ENCODE measurements at regions not wholly inside any gene's neighbourhood (a gene's known extent, or its start where the extent isn't known, plus 50 kb on each side); places are given as distances from the start of the nearest gene placed in this dataset.
"Not testable (repeated sequence)": the region's sequence is repeated elsewhere in the genome, so short reads cannot be mapped to it uniquely, and the experiment has no call there.

DNA sequence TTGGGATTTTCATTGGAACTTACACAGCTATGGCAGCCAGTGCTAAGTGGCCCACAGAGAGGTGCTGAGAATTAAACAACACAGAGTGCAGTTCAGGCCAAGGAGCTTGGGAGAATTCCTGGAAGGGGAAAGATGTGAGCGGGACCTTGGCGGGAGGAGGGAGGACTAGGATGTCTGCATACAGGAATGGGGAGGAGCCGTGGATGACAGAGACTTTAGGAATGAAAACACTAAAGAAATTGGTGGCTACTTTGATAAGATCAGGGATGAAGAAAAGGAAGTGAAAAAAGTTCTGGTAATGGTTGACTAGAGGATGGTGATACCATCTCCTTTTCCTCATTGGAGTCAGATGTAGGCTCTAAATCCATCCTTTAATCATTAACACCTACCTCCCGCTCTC lies 234.2 kb upstream of the FZD8 start:
- intact Hi-C loops (cut with DNase I) = no loop called here
- WGBS, 2 donors = 44 to 66% methylated on average over 4 of the region's 4 CpGs
- no peaks in the 10 kb centered on the region for H3K27me3 ChIP-seq

GRCh38 chr10:35875016-35875676 lies 233.1 kb upstream of the FZD8 start:
- TF ChIP-seq POLR2AphosphoS5 (IDR thresholded peaks at IDR 0.05) (peak in 3 of 4 donors; percentile 25 to 68 (median 63)), EP300 (IDR thresholded peaks at IDR 0.05) (no peak)

More for the DNA sequence above, 234.2 kb upstream of the FZD8 start:
- no peak for DNase-seq
- Histone ChIP-seq H3K4me1 (peaks cover 0 to 22% (median 18%) of the 10 kb centered on the region in 4 donors), H3K4me3 (no peak overlapping the region), H3K27ac (peak overlapping the region in 2 of 4 donors; percentile 54 to 71), H3K36me3 (no peaks in the 10 kb centered on the region), H3K9me3 (no peaks in the 10 kb centered on the region)
- TF ChIP-seq, protein P1, sequence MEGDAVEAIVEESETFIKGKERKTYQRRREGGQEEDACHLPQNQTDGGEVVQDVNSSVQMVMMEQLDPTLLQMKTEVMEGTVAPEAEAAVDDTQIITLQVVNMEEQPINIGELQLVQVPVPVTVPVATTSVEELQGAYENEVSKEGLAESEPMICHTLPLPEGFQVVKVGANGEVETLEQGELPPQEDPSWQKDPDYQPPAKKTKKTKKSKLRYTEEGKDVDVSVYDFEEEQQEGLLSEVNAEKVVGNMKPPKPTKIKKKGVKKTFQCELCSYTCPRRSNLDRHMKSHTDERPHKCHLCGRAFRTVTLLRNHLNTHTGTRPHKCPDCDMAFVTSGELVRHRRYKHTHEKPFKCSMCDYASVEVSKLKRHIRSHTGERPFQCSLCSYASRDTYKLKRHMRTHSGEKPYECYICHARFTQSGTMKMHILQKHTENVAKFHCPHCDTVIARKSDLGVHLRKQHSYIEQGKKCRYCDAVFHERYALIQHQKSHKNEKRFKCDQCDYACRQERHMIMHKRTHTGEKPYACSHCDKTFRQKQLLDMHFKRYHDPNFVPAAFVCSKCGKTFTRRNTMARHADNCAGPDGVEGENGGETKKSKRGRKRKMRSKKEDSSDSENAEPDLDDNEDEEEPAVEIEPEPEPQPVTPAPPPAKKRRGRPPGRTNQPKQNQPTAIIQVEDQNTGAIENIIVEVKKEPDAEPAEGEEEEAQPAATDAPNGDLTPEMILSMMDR (IDR thresholded peaks at IDR 0.05) = no peak
- no peak for TF ChIP-seq POLR2AphosphoS5 (IDR thresholded peaks at IDR 0.05)

GRCh38 chr10:35874311-35875015 lies 232.4 kb upstream of the FZD8 start:
- Histone ChIP-seq H3K36me3 (no peaks in the 10 kb centered on the region), H3K27me3 (no peaks in the 10 kb centered on the region), H3K27ac (peak overlapping the region in 3 of 4 donors; percentile 50 to 71 (median 54)), H3K4me3 (no peak overlapping the region), H3K9me3 (no peaks in the 10 kb centered on the region), H3K4me1 (peaks cover 0 to 22% (median 18%) of the 10 kb centered on the region in 4 donors)
- 82 to 87% methylated on average over 6 of the region's 6 CpGs for WGBS, 2 donors
- DNase-seq = no peak
- intact Hi-C loops (cut with DNase I) = no loop called here
- TF ChIP-seq, protein P1 (IDR thresholded peaks at IDR 0.05) = no peak
- no peak for TF ChIP-seq EP300 (IDR thresholded peaks at IDR 0.05)
- no peak for TF ChIP-seq POLR2A (IDR thresholded peaks at IDR 0.05)
- no peak for TF ChIP-seq POLR2AphosphoS5 (IDR thresholded peaks at IDR 0.05)

More at GRCh38 chr10:35875016-35875676, 233.1 kb upstream of the FZD8 start:
- no peaks in the 10 kb centered on the region for H3K36me3 ChIP-seq
- peak overlapping the region in 3 of 4 donors; percentile 50 to 71 (median 54) for H3K27ac ChIP-seq
- no peaks in the 10 kb centered on the region for H3K9me3 ChIP-seq
- H3K4me1 ChIP-seq = peaks cover 0 to 22% (median 18%) of the 10 kb centered on the region in 4 donors
- WGBS, 2 donors = 77 to 84% methylated on average over 10 of the region's 10 CpGs
- no peak for DNase-seq
- no peak overlapping the region for H3K4me3 ChIP-seq
- intact Hi-C loops (cut with DNase I) = no loop called here
- H3K27me3 ChIP-seq = no peaks in the 10 kb centered on the region

GRCh38 chr10:35872671-35873070 lies 230.6 kb upstream of the FZD8 start:
- Histone ChIP-seq H3K27me3 (no peaks in the 10 kb centered on the region), H3K4me1 (peaks cover 0 to 22% (median 18%) of the 10 kb centered on the region in 4 donors), H3K9me3 (no peaks in the 10 kb centered on the region), H3K4me3 (no peak overlapping the region), H3K36me3 (no peaks in the 10 kb centered on the region), H3K27ac (no peak overlapping the region)
- intact Hi-C loops (cut with DNase I) = no loop called here
- TF ChIP-seq, protein P1 (IDR thresholded peaks at IDR 0.05) = no peak
- TF ChIP-seq EP300 (IDR thresholded peaks at IDR 0.05) (no peak), POLR2AphosphoS5 (IDR thresholded peaks at IDR 0.05) (no peak), POLR2A (IDR thresholded peaks at IDR 0.05) (no peak)
- 84 to 86% methylated on average over 6 of the region's 6 CpGs for WGBS, 2 donors
- no peak for DNase-seq

- TF ChIP-seq POLR2AphosphoS5 (IDR thresholded peaks at IDR 0.05) (no peak), POLR2A (IDR thresholded peaks at IDR 0.05) (no peak), EP300 (IDR thresholded peaks at IDR 0.05) (no peak)
- TF ChIP-seq, protein P1 (IDR thresholded peaks at IDR 0.05) = no peak
- Histone ChIP-seq H3K4me1 (peaks cover 0 to 12% (median 11%) of the 10 kb centered on the region in 4 donors), H3K36me3 (no peaks in the 10 kb centered on the region), H3K9me3 (no peaks in the 10 kb centered on the region), H3K27me3 (no peaks in the 10 kb centered on the region), H3K27ac (no peak overlapping the region), H3K4me3 (no peak overlapping the region)
- intact Hi-C loops (cut with DNase I) = no loop called here
- 56 to 78% methylated on average over 5 of the region's 5 CpGs for WGBS, 2 donors
- no peak for DNase-seq
Observed at GRCh38 chr10:35870665-35871310, 228.7 kb upstream of the FZD8 start.

DNA sequence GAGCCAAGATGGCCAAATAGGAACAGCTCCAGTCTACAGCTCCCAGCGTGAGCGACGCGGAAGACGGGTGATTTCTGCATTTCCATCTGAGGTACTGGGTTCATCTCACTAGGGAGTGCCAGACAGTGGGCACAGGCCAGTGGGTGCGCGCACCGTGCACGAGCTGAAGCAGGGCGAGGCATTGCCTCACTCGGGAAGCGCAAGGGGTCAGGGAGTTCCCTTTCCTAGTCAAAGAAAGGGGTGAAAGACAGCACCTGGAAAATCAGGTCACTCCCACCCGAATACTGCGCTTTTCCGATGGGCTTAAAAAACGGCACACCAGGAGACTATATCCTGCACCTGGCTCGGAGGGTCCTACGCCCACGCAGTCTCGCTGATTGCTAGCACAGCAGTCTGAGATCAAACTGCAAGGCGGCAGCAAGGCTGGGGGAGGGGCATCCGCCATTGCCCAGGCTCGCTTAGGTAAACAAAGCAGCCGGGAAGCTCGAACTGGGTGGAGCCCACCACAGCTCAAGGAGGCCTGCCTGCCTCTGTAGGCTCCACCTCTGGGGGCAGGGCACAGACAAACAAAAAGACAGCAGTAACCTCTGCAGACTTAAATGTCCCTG lies 216.7 kb upstream of the FZD8 start:
- H3K4me3 ChIP-seq; H3K9me3 ChIP-seq; H3K27ac ChIP-seq; H3K4me1 ChIP-seq; H3K36me3 ChIP-seq; DNase-seq; intact Hi-C loops (cut with DNase I); H3K27me3 ChIP-seq: not testable (repeated sequence)
- WGBS, 2 donors = 54 to 74% methylated on average over 25 of the region's 25 CpGs
